ENCODE measurements at regions not wholly inside any gene's neighbourhood (a gene's known extent, or its start where the extent isn't known, plus 50 kb on each side); places are given as distances from the start of the nearest gene placed in this dataset.
A peak's percentile ranks its signal among the peaks of the same experiment; 100 is the strongest.

- TF ChIP-seq ZNF274 (IDR thresholded peaks at IDR 0.05; ENCODE audit: low read length) (no peak), ZNF274 (tag by site-specific recombination; IDR thresholded peaks at IDR 0.05; ENCODE audit: borderline replicate concordance) (no peak), ZFP41 (tag by site-specific recombination; IDR thresholded peaks at IDR 0.05; ENCODE audit: borderline replicate concordance) (no peak), ZNF580 (tag by site-specific recombination; IDR thresholded peaks at IDR 0.05) (no peak), SP2 (tag by site-specific recombination; IDR thresholded peaks at IDR 0.05) (no peak), PRDM2 (tag by site-specific recombination; IDR thresholded peaks at IDR 0.05; ENCODE audit: borderline replicate concordance) (no peak), ZNF530 (tag by site-specific recombination; IDR thresholded peaks at IDR 0.05; ENCODE audit: low read depth) (no peak), ZNF202 (tag by site-specific recombination; IDR thresholded peaks at IDR 0.05; ENCODE audit: borderline replicate concordance) (no peak), SP7 (tag by site-specific recombination; IDR thresholded peaks at IDR 0.05) (0 out of 2 replicates have a peak, but pooled peaks have one; percentile 31), ZNF18 (tag by site-specific recombination; IDR thresholded peaks at IDR 0.05) (no peak), ZNF211 (tag by site-specific recombination; IDR thresholded peaks at IDR 0.05; ENCODE audit: low read depth) (no peak), ZFP3 (tag by site-specific recombination; IDR thresholded peaks at IDR 0.05; ENCODE audit: low read depth) (no peak), ZNF416 (tag by site-specific recombination; IDR thresholded peaks at IDR 0.05) (no peak), ZNF175 (tag by site-specific recombination; IDR thresholded peaks at IDR 0.05) (no peak), GLIS2 (tag by site-specific recombination; IDR thresholded peaks at IDR 0.05) (peak; percentile 44; the same call in 1 of the 2 replicates), BCL11A (tag by site-specific recombination; IDR thresholded peaks at IDR 0.05; ENCODE audit: low read depth) (no peak), ZBTB7A (tag by site-specific recombination; IDR thresholded peaks at IDR 0.05; ENCODE audit: low read depth) (no peak), KLF16 (tag by site-specific recombination; IDR thresholded peaks at IDR 0.05) (no peak), SCRT1 (tag by site-specific recombination; IDR thresholded peaks at IDR 0.05; ENCODE audit: borderline replicate concordance) (0 out of 2 replicates have a peak, but pooled peaks have one; percentile 50), ZBTB20 (tag by site-specific recombination; IDR thresholded peaks at IDR 0.05) (peak; percentile 33; the same call in 1 of the 2 replicates), ZIC2 (tag by site-specific recombination; IDR thresholded peaks at IDR 0.05) (peak; percentile 95), TRIM28 (IDR thresholded peaks at IDR 0.05; ENCODE audit: borderline replicate concordance, low read length) (no peak)
- TF ChIP-seq, protein P1, sequence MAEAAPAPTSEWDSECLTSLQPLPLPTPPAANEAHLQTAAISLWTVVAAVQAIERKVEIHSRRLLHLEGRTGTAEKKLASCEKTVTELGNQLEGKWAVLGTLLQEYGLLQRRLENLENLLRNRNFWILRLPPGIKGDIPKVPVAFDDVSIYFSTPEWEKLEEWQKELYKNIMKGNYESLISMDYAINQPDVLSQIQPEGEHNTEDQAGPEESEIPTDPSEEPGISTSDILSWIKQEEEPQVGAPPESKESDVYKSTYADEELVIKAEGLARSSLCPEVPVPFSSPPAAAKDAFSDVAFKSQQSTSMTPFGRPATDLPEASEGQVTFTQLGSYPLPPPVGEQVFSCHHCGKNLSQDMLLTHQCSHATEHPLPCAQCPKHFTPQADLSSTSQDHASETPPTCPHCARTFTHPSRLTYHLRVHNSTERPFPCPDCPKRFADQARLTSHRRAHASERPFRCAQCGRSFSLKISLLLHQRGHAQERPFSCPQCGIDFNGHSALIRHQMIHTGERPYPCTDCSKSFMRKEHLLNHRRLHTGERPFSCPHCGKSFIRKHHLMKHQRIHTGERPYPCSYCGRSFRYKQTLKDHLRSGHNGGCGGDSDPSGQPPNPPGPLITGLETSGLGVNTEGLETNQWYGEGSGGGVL (tag by site-specific recombination; IDR thresholded peaks at IDR 0.05) = peak; percentile 11; the same call in 1 of the 2 replicates
- TF ChIP-seq, protein P2, sequence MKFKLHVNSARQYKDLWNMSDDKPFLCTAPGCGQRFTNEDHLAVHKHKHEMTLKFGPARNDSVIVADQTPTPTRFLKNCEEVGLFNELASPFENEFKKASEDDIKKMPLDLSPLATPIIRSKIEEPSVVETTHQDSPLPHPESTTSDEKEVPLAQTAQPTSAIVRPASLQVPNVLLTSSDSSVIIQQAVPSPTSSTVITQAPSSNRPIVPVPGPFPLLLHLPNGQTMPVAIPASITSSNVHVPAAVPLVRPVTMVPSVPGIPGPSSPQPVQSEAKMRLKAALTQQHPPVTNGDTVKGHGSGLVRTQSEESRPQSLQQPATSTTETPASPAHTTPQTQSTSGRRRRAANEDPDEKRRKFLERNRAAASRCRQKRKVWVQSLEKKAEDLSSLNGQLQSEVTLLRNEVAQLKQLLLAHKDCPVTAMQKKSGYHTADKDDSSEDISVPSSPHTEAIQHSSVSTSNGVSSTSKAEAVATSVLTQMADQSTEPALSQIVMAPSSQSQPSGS (tag by site-specific recombination; IDR thresholded peaks at IDR 0.05; ENCODE audit: low read depth) = peak; percentile 91
- TF ChIP-seq, protein P3, sequence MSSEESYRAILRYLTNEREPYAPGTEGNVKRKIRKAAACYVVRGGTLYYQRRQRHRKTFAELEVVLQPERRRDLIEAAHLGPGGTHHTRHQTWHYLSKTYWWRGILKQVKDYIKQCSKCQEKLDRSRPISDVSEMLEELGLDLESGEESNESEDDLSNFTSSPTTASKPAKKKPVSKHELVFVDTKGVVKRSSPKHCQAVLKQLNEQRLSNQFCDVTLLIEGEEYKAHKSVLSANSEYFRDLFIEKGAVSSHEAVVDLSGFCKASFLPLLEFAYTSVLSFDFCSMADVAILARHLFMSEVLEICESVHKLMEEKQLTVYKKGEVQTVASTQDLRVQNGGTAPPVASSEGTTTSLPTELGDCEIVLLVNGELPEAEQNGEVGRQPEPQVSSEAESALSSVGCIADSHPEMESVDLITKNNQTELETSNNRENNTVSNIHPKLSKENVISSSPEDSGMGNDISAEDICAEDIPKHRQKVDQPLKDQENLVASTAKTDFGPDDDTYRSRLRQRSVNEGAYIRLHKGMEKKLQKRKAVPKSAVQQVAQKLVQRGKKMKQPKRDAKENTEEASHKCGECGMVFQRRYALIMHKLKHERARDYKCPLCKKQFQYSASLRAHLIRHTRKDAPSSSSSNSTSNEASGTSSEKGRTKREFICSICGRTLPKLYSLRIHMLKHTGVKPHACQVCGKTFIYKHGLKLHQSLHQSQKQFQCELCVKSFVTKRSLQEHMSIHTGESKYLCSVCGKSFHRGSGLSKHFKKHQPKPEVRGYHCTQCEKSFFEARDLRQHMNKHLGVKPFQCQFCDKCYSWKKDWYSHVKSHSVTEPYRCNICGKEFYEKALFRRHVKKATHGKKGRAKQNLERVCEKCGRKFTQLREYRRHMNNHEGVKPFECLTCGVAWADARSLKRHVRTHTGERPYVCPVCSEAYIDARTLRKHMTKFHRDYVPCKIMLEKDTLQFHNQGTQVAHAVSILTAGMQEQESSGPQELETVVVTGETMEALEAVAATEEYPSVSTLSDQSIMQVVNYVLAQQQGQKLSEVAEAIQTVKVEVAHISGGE (tag by site-specific recombination; conservative IDR thresholded peaks at IDR 0.05; ENCODE audit: low read depth) = no peak
These were observed 161.8 kb downstream of the KIF26A start (continued) for GRCh38 chr14:104299993-104300761.

Measured in HEK293 (cell line).